NCI-H82 treated with DMSO at 0.1 percent for 48 hours (cell line): ENCODE measurements at regions not wholly inside any gene's neighbourhood (a gene's known extent, or its start where the extent isn't known, plus 50 kb on each side); places are given as distances from the start of the nearest gene placed in this dataset.

ENCODE experiments used
- DNase-seq: peaks from one replicate; lab custom pipeline; 2025; ENCODE audit not compliant: unreplicated experiment; lab: John Stamatoyannopoulos, UW

- DNase-seq, result no peak
Observed at GRCh38 chr12:28104903-28105864, 85.1 kb upstream of the CCDC91 start.

GRCh38 chr12:28107679-28108078 is 82.6 kb upstream of the CCDC91 start:
- no peak for DNase-seq

GRCh38 chr12:28108599-28108998 is 81.7 kb upstream of the CCDC91 start:
- no peak for DNase-seq

GRCh38 chr12:28110329-28110728 is 79.9 kb upstream of the CCDC91 start:
- no peak for DNase-seq

GRCh38 chr12:28114488-28114887 is 75.8 kb upstream of the CCDC91 start:
- no peak for DNase-seq

GRCh38 chr12:28121433-28121832 is 68.8 kb upstream of the CCDC91 start:
- DNase-seq, result no peak

- no peak for DNase-seq
Observed at GRCh38 chr12:28121899-28122655, 68.2 kb upstream of the CCDC91 start.

- no peak for DNase-seq
Observed at GRCh38 chr12:28122756-28123155, 67.5 kb upstream of the CCDC91 start.

- no peak for DNase-seq
Observed at GRCh38 chr12:28127455-28127854, 62.8 kb upstream of the CCDC91 start.

- DNase-seq, result no peak
Observed at GRCh38 chr12:28129031-28129430, 61.2 kb upstream of the CCDC91 start.

GRCh38 chr12:28130234-28130624 is 60.0 kb upstream of the CCDC91 start:
- no peak for DNase-seq

- DNase-seq, result no peak
Observed at GRCh38 chr12:28130625-28131598, 59.3 kb upstream of the CCDC91 start.

GRCh38 chr12:28132398-28132797 is 57.9 kb upstream of the CCDC91 start:
- DNase-seq, result no peak

GRCh38 chr12:28135801-28136439 is 54.3 kb upstream of the CCDC91 start:
- no peak for DNase-seq

GRCh38 chr12:28137414-28137813 is 52.8 kb upstream of the CCDC91 start:
- DNase-seq, result no peak

GRCh38 chr12:28140404-28140803 is 49.9 kb upstream of the CCDC91 start:
- DNase-seq, result no peak
